Mammary epithelial cell (primary cell): ENCODE measurements at regions not wholly inside any gene's neighbourhood (a gene's known extent, or its start where the extent isn't known, plus 50 kb on each side); places are given as distances from the start of the nearest gene placed in this dataset.

Source experiments
- CTCF ChIP-seq, 2 donors: IDR thresholded peaks in 1 of 2; conservative IDR thresholded peaks in 1 of 2; 2 replicates each; pipeline ENCODE4 v1.5.1; 2011 to 2012; ENCODE audit warnings: inconsistent platforms in 2 of 2, low read length in 2 of 2, mild to moderate bottlenecking in 2 of 2, control low read depth in 1 of 2, low read depth in 1 of 2; ENCODE audit not compliant: insufficient read depth in 1 of 2; ENCODE audit errors: extremely low read depth in 1 of 2
- EZH2 ChIP-seq: IDR thresholded peaks from 2 replicates; pipeline ENCODE4 v1.6.1; 2012; ENCODE audit warnings: low read length, inconsistent platforms, borderline replicate concordance

- TF ChIP-seq CTCF (conservative IDR thresholded peaks at IDR 0.05 in 1 of 2, IDR thresholded peaks at IDR 0.05 in 1 of 2; ENCODE audit: extremely low read depth in 1 of 2, insufficient read depth in 1 of 2, low read depth in 1 of 2, low read length in 2 of 2) (no peak), EZH2 (no peak)
Observed at GRCh38 chr13:18949970-18950369, 231.7 kb downstream of the TUBA3C start.
